ENCODE measurements at regions not wholly inside any gene's neighbourhood (a gene's known extent, or its start where the extent isn't known, plus 50 kb on each side); places are given as distances from the start of the nearest gene placed in this dataset.

GRCh38 chr16:54602666-54603065 is 316.1 kb upstream of the IRX3 start:
- intact Hi-C loops (cut with DNase I; ENCODE audit: low total_unique reads): no loop called here

GRCh38 chr16:54597222-54597621 is 310.6 kb upstream of the IRX3 start:
- intact Hi-C loops (cut with DNase I; ENCODE audit: low total_unique reads): no loop called here

More at GRCh38 chr16:54602666-54603065, 316.1 kb upstream of the IRX3 start:
- no peaks in the 10 kb centered on the region for H3K27me3 ChIP-seq
- DNase-seq: no peak
- no peaks in the 10 kb centered on the region for H3K4me1 ChIP-seq
- no peaks in the 10 kb centered on the region for H3K36me3 ChIP-seq
- H3K27ac ChIP-seq: no peak overlapping the region
- H3K9me3 ChIP-seq: peaks cover 0 to 6% of the 10 kb centered on the region in 2 donors
- no peak overlapping the region for H3K4me3 ChIP-seq
- TF ChIP-seq POLR2A (IDR thresholded peaks at IDR 0.05): no peak
- TF ChIP-seq, protein P1, sequence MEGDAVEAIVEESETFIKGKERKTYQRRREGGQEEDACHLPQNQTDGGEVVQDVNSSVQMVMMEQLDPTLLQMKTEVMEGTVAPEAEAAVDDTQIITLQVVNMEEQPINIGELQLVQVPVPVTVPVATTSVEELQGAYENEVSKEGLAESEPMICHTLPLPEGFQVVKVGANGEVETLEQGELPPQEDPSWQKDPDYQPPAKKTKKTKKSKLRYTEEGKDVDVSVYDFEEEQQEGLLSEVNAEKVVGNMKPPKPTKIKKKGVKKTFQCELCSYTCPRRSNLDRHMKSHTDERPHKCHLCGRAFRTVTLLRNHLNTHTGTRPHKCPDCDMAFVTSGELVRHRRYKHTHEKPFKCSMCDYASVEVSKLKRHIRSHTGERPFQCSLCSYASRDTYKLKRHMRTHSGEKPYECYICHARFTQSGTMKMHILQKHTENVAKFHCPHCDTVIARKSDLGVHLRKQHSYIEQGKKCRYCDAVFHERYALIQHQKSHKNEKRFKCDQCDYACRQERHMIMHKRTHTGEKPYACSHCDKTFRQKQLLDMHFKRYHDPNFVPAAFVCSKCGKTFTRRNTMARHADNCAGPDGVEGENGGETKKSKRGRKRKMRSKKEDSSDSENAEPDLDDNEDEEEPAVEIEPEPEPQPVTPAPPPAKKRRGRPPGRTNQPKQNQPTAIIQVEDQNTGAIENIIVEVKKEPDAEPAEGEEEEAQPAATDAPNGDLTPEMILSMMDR (IDR thresholded peaks at IDR 0.05): no peak

DNA sequence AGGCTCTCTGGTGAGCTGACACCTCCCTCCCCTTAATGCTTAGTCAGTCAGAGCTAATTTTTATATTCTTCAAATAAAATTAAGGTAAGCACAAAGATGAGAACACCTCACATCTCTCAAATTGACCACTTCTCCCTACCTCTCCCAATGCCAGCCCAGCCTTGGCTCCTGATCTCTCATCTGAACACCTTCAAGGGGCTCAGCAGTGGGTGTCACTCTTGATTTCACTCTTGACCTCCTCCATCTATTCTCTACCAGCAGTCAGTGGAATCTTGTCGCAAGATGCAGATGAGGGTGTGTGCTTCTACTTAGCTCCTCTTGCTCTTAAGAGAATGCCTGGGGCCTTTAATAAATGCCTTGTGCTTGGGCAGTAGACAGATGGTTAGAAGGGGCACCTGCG is 309.0 kb upstream of the IRX3 start:
- DNase-seq: no peak
- no peaks in the 10 kb centered on the region for H3K36me3 ChIP-seq
- H3K4me3 ChIP-seq: no peak overlapping the region
- H3K27ac ChIP-seq: no peak overlapping the region
- TF ChIP-seq, protein P1 (IDR thresholded peaks at IDR 0.05): no peak
- no peak for TF ChIP-seq POLR2A (IDR thresholded peaks at IDR 0.05)
- no peaks in the 10 kb centered on the region for H3K4me1 ChIP-seq
- intact Hi-C loops (cut with DNase I; ENCODE audit: low total_unique reads): no loop called here
- H3K27me3 ChIP-seq: no peaks in the 10 kb centered on the region
- H3K9me3 ChIP-seq: no peaks in the 10 kb centered on the region

More at GRCh38 chr16:54597222-54597621, 310.6 kb upstream of the IRX3 start:
- H3K36me3 ChIP-seq: no peaks in the 10 kb centered on the region
- no peak overlapping the region for H3K4me3 ChIP-seq
- DNase-seq: no peak
- TF ChIP-seq, protein P1 (IDR thresholded peaks at IDR 0.05): no peak
- no peak for TF ChIP-seq POLR2A (IDR thresholded peaks at IDR 0.05)
- no peak overlapping the region for H3K27ac ChIP-seq
- no peaks in the 10 kb centered on the region for H3K27me3 ChIP-seq
- H3K9me3 ChIP-seq: no peaks in the 10 kb centered on the region
- no peaks in the 10 kb centered on the region for H3K4me1 ChIP-seq

DNA sequence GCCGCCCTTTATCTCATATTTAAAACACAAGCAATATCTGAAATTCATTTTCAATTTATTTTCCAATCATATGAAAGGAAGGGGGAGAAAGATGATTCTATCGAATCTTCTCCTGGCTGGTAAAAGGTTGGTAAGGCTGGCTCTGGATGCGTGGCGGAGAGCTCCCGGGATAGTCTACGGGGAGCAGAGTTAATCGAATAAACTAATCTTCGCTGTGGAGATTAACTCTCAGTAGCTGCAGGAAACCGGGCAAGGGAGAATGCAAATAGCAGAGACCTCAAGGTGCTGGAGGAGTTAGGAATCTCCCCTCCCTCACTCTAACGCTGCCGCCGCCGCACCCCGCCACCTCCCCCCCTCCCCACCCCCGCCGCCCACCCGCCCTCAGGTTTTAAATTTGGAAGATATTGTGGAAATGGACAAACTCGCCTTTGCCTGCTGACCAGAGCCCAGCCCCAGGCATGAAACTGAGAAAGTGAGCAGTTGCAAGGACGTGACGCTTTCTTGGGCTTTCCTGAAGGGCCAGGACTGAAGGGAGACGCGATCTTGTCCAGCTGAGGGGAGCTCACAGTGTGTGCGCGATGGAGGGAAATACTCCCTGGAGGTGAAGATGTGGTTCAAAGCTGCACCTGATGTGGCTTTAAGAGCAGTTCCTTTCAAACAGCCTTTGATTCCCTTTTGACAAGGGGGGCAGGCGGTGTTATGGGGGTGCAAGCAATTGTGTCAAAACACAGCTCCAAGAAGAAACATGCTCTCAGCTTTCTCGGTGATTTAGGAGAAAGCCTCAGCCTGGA is 308.2 kb upstream of the IRX3 start:
- intact Hi-C loops (cut with DNase I; ENCODE audit: low total_unique reads): no loop called here
- no peak for TF ChIP-seq POLR2A (IDR thresholded peaks at IDR 0.05)
- TF ChIP-seq, protein P1 (IDR thresholded peaks at IDR 0.05): no peak

GRCh38 chr16:54591816-54592246 is 305.2 kb upstream of the IRX3 start:
- H3K36me3 ChIP-seq: no peaks in the 10 kb centered on the region
- TF ChIP-seq POLR2A (IDR thresholded peaks at IDR 0.05): no peak
- TF ChIP-seq, protein P1 (IDR thresholded peaks at IDR 0.05): no peak
- H3K27ac ChIP-seq: no peak overlapping the region
- no peak overlapping the region for H3K4me3 ChIP-seq
- no peaks in the 10 kb centered on the region for H3K9me3 ChIP-seq
- intact Hi-C loops (cut with DNase I; ENCODE audit: low total_unique reads): no loop called here
- no peaks in the 10 kb centered on the region for H3K4me1 ChIP-seq
- H3K27me3 ChIP-seq: no peaks in the 10 kb centered on the region
- no peak for DNase-seq

More for the DNA sequence above, 308.2 kb upstream of the IRX3 start:
- Histone ChIP-seq H3K27me3 (no peaks in the 10 kb centered on the region), H3K27ac (no peak overlapping the region), H3K4me3 (no peak overlapping the region), H3K36me3 (no peaks in the 10 kb centered on the region), H3K4me1 (no peaks in the 10 kb centered on the region), H3K9me3 (no peaks in the 10 kb centered on the region)
- DNase-seq: no peak
